Uterus (tissue), 2 donors: ENCODE measurements at regions not wholly inside any gene's neighbourhood (a gene's known extent, or its start where the extent isn't known, plus 50 kb on each side); places are given as distances from the start of the nearest gene placed in this dataset.

Source experiments
- CTCF ChIP-seq, 4 experiments: fragments of 200-600 bp in 2 of 4; fragments of 450-650 bp in 2 of 4; sonication (generic) in 2 of 4; IDR thresholded peaks; one replicate each; pipeline ENCODE4 v1.5.1; 2016 to 2019; ENCODE audit warnings: antibody characterized with exemption in 4 of 4, mild to moderate bottlenecking in 2 of 4, moderate library complexity in 1 of 4
- POLR2A ChIP-seq, 2 donors: fragments of 450-650 bp; IDR thresholded peaks; one replicate each; pipeline ENCODE4 v1.6.1; 2016; ENCODE audit warnings: antibody characterized with exemption in 2 of 2, mild to moderate bottlenecking in 1 of 2, moderate library complexity in 1 of 2

DNA sequence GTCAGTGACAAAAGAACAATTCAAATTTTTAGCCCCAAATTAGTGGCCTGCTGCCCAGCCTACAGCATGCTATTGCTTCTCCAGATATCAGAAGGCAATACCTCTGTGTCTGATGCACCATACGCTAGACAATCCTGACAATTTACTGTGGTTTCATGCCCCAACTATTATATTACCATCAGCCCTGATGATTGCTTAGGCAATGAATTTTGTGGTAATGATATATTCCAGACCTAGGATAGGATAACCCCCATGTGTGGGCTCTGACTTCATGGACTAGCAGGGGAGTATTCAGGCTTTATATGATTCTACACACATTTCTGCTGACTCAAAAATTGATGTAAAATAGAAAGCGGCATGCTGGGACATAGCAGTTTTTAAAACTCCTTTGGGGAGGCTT lies 168.7 kb upstream of the FST start:
- TF ChIP-seq CTCF (IDR thresholded peaks at IDR 0.05) (no peak), POLR2A (IDR thresholded peaks at IDR 0.05) (no peak)
